ENCODE measurements at regions not wholly inside any gene's neighbourhood (a gene's known extent, or its start where the extent isn't known, plus 50 kb on each side); places are given as distances from the start of the nearest gene placed in this dataset.

DNA sequence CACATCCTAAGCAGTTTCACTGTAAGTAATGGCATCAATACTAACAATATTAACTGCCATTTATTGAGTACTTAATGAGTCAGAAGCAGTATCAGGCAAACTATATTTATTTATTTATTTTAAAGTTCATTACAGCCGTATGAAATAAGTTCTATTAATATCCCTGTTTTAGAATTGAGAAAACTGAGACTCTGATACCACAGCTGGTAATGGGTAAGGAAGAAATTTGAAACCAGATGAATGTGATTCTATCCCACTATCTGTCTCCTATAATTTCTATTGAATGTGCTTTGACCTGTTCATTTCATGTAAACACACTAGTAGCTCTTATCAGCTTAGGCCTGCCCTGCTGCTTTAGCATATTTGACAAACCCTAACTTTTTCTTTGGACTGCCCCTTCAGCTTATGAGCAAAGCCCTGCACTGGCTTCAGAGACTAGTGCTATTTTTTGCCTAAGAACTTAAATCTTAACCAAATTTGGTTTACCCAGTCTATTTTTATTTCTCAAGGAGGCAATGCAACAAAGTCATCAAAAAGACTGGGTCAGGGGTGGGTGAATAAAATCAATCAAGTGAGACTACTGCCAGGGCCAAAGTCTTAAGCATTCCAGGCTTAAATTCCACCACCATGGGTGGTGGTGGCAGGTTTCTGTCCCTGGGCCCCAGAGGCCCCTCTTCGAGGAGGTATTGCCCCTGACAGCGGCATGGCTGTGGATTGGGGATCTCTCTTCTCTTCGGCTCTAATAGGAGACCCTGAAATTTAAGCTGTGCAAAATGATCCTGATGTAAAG is 143.4 kb downstream of the DLEU7 start:
- no peak for DNase-seq

DNA sequence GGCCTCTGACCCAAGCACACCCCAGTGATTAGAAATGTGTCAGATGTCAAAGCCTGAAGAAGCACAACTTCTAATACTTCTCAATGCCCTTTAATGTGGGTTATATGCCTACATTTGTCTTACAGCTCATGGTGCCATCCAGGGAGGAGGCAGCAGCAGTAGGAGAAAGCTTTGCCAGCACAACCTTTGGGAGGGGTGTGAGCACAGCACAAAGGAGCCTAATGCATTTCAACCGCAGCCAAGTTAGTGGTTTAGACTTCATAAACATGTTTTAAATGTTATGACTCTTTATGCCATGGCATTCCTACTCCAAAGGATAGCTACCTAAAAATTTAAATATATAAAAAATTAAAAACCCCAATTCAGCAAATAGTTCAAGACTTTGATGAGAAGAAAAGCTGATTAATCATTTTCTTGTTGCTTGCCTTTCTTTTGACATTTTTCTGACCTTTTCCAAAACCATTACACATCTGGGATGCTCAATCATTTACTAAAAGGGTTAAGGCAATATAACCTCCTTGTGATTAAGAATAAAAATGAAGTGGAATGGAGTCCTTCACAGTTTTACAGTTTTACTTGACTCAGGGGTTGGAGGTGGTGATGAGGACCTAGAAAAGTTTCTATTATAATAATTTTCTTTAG is 142.7 kb downstream of the DLEU7 start:
- DNase-seq: no peak

GRCh38 chr13:50701469-50701868 is 142.0 kb downstream of the DLEU7 start:
- no peak for DNase-seq

DNA sequence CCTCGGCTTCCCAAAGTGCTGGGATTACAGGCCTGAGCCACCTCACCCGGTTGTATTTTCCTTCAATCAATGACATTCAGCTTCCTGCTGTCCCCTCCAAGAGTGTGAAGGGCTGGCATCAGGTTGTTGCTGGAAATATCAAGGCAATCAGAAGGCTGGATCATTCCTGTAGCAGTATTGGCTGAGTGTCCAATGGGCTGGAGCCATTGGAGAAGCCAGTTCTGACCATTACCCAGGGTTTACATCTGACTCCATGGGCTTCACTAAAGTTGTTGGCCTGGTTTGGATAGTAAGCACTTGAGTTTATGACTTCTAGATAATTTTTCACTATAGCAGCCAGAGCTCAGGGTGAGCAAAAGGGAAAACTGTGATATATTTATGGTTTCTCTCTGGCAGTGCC is 137.0 kb downstream of the DLEU7 start:
- no peak for DNase-seq

DNA sequence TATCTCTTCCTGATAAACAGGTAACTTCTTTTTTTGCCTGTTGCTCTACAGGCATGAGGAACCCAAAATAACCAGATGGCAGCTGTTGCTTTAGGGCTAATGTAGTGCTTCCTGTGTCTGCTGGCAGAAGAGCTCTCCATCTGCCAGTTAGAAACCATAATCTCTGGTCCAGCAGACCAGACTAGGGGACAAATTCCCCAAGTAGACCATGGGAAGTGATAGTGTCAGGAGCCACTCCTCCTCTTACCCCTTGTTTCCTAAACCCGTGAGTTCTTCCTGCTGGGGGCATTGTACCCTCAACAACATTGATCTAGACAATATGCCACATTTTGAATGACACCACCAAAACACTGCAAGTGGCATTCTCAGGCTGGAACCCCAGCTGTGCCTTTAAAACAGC is 135.9 kb downstream of the DLEU7 start:
- no peak for DNase-seq

DNA sequence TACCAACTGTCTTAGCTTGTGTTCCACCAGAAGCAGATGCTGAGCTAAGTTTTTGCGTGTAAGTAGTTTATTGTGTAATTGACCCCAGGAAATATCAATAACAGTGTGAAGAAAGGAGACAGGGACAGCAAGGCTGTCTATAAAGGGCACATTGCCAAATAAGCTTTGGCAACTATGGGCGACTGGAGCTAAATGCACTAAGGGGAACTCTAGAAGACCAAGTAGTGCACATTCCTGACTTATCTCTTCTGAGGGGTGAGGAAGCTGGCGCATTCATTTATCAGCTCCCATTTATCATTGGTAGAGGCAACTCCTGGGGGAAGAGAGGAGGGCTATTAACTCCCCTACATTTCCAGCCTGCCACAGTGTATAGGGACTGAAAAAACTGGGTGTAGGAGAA is 135.0 kb downstream of the DLEU7 start:
- no peak for DNase-seq

DNA sequence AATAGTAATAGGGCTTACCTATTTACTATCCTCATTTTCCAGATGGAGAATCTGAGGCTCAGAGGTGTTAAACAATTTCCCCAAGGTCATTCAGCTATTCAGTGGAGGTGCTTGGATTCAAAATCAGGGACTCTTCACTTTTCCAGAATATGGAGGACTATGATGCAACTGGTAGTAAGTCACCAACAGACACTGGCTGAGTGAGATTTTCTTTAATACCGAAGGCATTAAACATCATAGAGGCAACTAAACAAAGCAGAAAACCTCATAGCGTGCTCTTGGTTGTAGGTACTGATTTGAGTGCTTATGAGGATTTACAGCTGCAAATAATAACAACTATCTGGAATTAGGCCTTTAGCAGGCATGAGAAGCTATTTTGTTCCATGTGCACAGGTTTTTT is 134.4 kb downstream of the DLEU7 start:
- DNase-seq: no peak

- no peak for DNase-seq
These were observed 132.2 kb downstream of the DLEU7 start for GRCh38 chr13:50711131-50711815.

DNA sequence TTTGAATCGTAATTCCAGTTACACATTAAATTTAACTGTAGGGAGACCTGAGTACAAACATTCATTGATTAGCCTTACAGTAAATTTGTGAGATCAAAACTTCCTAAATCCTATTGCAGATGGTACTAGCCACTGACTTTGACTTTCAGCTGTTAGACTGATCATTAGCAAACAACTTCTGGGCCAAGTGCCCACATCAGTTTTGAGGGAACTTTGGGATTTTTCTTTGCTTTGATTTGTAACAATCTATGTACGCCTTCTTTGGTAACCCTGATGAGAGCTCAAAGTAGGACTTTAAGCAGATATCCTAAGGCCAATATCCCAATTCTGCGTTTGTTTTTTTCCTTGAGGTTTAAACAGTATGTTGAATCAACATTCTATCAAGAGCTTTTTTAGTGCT is 131.5 kb downstream of the DLEU7 start:
- DNase-seq: no peak

- DNase-seq: no peak
These were observed 131.0 kb downstream of the DLEU7 start for GRCh38 chr13:50712456-50712855.

- no peak for DNase-seq
These were observed 130.6 kb downstream of the DLEU7 start for GRCh38 chr13:50712881-50713280.

- DNase-seq: no peak
These were observed 129.8 kb downstream of the DLEU7 start for GRCh38 chr13:50713523-50714248.

GRCh38 chr13:50714891-50715290 is 128.6 kb downstream of the DLEU7 start:
- DNase-seq: no peak

DNA sequence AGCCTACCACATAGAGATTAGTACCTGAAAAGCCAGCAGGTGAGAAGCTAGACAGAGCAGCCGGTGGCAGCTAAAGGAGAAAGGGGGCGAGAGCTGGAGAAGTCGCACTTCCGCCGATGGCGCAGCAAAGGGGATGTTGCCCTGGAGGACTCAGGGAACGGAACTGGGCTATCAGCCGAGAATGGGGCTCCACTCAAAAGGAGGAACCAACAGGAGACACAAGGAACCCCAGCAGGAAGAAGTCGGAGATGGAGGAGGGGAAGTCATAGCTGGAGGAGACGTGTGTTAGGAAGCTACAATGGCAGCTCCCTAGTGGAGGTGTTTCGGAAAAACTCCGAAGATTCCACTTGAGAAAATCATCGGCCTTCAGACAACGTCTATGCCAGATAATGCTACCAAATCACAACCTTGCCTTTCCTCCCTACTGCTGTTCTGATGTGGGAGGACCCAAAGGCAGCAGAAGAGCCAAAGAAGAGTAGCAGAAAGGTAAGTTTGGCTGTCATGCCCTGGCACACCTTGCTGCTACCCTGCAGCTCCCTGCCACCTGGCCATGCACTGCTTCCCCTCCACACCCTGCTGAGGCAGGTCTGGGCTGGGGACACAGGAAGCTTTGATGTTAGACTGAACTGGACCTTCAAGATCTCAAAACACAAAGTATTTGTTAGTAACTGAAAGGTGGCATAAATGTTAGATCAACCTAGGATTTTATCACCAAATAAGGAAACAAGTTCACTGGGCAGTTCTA is 127.9 kb downstream of the DLEU7 start:
- DNase-seq: no peak

- no peak for DNase-seq
These were observed 122.4 kb downstream of the DLEU7 start for GRCh38 chr13:50720861-50721671.

DNA sequence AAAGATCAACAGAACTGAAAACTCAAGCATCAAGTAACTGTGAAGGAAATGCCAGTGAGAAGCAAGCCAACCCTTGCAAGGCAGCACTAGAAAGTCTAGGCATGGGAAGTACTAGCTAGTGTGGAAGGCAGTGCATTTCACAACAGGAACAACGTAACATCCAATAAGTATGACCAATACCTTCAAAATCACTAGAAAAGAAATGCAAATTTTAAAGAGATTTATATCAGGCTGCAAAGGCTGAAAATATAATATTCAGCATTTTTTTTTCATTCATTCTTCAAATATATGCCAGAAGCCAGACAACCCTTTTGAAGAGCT is 121.9 kb downstream of the DLEU7 start:
- DNase-seq: no peak

DNA sequence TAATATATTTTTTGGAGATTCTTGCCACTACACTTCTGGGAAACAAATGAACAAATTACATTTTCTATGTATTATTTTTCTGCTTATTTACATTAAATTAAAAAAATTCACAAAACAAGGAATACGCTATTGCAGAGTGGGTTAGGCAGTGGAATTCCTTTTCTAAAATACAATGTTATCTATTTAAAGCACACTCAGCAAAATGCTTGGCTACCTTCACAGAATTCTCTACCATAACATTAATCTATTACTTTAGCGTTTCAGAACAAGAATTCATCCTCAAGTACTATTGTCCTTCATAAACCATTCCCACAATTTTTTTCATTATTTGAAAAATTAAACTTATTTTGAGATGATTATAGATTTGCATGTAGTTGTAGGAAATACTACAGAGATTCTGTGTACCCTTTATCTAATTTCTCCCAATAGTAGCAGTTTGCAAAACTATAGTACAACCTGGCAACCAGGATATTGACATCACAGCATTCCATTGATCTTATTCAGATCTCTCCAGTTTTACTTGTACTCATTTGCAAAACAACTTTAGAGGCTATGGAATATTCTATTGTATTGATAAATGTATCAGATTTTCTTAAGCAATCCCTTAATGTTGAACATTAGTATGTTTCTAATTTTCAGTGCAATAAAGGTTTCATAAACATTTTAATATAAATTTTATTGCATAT is 120.9 kb downstream of the DLEU7 start:
- no peak for DNase-seq

GRCh38 chr13:50724438-50724837 is 119.1 kb downstream of the DLEU7 start:
- no peak for DNase-seq

- no peak for DNase-seq
These were observed 118.6 kb downstream of the DLEU7 start for GRCh38 chr13:50724913-50725312.

DNA sequence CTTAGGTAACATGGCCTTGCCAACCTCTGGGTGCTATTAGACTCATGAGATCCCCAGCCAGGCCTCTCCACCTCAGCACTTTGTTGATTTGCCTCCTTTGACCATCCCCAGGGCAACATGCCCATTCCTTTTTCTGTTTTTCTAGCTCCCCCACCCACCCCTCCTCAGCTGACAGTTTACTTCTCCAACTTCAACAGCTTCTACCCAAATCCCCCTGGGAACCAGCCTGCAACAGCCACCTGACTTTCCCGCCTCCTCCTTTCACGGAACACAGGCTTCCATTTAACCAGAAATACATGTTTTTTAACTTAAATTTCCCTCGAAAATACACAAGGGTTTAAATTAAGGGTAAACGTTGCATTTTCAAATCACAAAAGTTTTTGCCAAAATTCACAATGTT is 117.3 kb downstream of the DLEU7 start:
- no peak for DNase-seq

DNA sequence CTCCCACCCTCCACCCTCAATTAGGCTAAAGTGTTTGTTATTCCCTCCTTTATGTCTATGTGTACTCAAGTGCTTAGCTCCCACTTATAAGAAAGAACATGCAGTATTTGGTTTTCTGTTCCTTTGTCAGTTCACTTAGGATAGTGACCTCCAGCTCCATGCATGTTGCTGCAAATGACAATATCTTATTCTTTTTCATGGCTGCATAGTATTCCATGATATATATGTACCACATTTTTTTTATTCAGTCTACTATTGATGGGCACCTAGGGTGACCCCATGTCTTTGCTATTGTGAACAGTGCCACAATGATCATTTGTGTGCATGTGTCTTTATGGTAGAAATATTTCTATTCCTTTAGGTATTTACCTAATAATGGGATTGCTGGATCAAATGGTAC is 114.3 kb downstream of the DLEU7 start:
- DNase-seq: no peak
